HG02938 (cell line): ENCODE measurements at regions not wholly inside any gene's neighbourhood (a gene's known extent, or its start where the extent isn't known, plus 50 kb on each side); places are given as distances from the start of the nearest gene placed in this dataset.

Experiments used
- ATAC-seq: cut with Tn5 transposase; IDR thresholded peaks from one replicate; pipeline ENCODE4 v1.9.1; 2021; ENCODE audit warnings: mild to moderate bottlenecking, moderate library complexity; ENCODE audit not compliant: unreplicated experiment

GRCh38 chr5:173718469-173718868 lies 102.0 kb upstream of the BOD1 start:
- no peak for ATAC-seq

DNA sequence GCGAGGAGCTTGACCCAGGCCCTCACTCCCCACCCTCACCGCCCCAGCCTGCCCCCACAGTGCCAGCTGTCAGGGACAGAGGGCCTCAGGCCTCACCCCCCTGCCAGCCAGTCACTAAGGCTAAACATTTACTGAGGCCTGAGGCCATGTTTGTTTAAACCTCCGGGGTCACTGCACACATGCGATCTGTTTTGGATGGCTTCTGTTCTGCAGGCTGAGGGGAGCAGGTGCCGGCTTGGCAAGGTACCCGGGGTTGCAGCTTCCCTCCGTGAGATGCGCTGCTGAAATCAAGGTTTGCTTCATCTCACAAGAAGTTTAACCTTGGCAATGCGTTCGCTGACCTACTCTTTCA lies 103.3 kb upstream of the BOD1 start:
- no peak for ATAC-seq

GRCh38 chr5:173720286-173720952 lies 104.0 kb upstream of the BOD1 start:
- no peak for ATAC-seq

GRCh38 chr5:173720953-173721600 lies 104.6 kb upstream of the BOD1 start:
- no peak for ATAC-seq

DNA sequence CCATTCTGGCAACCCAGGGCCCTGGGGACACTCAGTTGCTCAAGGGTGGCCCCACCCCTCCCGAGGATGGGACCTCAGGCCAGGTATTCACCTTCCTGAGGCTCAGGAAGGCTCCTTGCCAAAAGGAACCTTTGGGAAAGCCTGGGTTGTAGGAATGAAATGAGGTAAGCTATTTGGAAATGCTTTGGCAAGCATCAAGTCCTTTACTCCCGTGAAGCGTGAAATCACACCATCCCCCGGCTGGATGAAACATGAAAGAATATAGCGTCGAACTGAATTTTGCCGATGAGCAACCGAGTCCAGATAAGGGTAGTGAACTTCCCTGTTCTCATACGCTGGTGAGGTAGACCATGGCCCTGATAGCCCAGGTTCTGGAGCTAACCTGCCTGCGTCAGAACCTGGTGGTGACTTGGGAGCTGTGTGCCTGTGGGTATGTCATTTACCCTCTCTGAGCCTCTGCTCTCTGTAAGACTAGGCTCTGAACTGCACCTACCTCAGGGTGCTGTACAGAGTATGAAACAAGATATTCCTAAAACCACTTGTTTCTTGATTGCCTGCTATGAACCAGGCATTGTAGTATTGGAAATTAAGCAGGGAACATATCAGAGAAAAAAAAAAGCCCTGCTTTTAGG lies 105.3 kb upstream of the BOD1 start:
- no peak for ATAC-seq

- ATAC-seq: no peak
Observed at GRCh38 chr5:173726846-173727557, 110.6 kb upstream of the BOD1 start.

GRCh38 chr5:173727839-173728778 lies 111.7 kb upstream of the BOD1 start:
- no peak for ATAC-seq

DNA sequence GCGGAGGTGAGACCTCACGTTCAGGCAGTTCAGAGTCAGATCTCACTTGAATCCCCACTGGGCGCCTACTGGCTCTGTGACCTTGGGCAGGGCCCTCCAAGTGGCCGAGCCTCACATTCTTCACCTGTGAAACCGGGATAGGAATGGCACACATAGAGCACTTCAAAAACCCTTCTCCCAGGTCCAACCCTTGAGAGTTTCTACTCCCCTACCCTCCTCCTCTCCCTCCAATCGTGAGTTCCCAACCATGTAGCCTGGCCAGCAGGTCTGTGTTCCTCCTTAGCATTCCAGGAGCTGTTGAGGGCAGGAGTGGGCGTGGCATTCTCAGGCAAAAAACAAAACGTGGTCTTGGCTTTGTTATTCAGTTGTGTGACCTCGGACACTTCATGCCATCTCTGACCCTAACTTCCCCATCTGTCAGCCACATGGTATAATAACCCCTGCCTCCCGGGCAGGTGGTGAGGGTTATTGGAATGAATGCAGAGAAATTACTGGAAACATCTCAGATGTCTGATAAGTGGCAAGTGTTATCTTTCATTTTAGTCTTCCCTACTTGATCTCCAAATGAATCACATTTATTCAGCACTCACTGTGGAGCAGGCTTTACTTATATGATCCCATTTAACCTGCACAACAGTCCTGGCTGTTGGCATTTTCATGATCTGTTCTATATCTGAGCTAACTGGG lies 112.8 kb upstream of the BOD1 start:
- no peak for ATAC-seq

GRCh38 chr5:173730632-173731298 lies 114.3 kb upstream of the BOD1 start:
- no peak for ATAC-seq

DNA sequence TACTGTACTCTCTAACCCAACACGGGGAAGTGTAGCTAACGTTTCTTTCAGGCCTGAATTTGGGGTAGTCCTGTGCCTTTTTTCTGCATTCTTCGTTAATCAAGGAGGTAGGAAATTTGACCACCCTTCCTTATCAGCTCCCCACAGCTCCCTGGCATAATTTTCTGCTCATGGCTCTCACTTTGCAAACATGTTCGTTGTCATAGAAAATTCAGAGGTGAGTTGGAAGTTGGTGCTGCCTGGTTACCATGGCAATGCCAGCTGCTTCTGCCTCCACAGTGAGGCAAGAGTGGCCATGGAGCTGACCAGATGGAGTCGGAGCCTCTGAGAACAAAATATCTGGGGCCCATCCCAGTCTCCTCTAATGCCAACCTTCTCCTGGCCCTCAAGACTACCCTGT lies 116.6 kb upstream of the BOD1 start:
- ATAC-seq: no peak

GRCh38 chr5:173733425-173733824 lies 117.0 kb upstream of the BOD1 start:
- no peak for ATAC-seq

GRCh38 chr5:173733831-173734501 lies 117.5 kb upstream of the BOD1 start:
- peak; percentile 41 for ATAC-seq

DNA sequence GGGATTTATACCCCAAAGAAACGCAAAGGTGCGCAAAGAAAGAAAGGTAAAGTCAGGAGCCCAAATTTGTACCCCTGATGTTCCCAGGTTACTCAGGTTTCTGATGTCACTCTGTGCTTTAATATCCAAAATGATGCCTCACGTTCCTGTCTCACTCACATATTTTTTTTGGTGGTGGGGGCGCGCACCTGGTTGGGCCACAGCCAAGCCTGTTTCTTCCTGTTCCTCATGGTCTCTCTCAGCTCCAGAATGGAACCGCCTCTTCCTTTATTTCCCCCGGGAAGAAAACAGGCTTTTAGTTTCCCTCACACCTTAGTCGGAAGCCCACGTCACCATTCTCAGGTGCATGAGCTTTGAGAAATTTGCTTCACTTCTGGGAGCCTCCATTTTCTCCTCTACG lies 118.3 kb upstream of the BOD1 start:
- no peak for ATAC-seq

DNA sequence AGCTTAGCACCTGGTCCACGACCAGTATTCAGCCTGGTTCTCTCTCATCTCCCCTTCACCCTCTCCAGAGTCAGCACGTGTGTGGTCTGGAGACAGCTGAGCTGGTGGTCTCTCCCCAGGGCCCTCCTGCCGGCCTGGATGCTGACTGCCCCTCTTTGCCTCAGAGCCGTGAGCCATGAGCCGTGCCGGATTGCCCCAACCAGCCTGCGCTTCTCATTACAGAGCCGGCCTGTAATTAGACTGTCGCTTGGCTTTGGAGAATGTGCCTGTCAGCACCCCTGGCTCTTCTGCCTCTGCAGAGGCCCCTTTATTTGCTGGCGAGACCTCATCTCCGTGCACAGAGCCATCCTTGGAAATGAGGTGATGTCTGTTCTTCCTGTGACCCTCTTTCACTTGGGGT lies 118.7 kb upstream of the BOD1 start:
- no peak for ATAC-seq

GRCh38 chr5:173735691-173736090 lies 119.2 kb upstream of the BOD1 start:
- no peak for ATAC-seq

- no peak for ATAC-seq
Observed at GRCh38 chr5:173736374-173736773, 119.9 kb upstream of the BOD1 start.

DNA sequence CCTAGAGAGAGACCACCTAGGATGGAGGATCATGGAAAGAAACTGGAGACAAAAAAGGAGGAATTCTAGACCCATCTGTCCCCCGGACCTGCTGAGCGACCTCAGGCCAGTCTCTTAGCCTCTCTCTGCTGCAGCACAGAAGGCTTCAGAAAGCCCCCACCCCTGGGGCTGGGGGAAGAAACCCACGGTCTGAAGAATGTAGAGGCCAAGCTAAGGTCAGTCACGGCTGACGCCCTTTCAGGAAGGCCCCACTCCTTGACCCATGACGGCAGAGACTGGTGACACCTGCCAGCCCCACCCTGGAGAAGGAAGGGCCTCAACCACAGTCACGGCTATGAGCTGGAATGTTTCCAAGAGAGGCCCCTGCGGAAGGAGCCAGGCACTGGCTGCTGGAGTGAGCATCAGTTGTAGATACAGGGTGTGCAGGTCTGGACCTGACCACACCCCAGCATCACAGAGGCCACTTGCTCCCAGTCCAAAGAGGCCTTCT lies 120.5 kb upstream of the BOD1 start:
- peak; percentile 78 for ATAC-seq

DNA sequence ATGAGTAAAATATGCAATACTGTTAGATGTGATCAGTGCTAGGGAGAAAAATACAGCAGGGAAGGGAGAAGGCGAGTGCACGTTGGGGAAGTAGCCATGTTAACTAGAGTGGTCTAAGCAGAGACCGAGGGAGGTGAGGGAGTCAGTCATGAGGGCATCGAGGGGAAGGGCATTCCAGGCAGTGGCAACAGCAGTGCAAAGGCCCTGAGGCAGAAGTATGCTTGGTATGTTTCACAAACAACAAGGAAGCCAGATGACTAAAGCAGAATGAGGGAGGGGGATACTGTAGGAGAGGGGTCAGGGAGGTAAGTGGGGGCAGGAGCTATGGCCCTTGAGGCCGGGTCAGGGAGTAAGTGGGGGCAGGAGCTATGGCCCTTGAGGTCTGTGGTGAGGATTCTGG lies 123.3 kb upstream of the BOD1 start:
- ATAC-seq: no peak

DNA sequence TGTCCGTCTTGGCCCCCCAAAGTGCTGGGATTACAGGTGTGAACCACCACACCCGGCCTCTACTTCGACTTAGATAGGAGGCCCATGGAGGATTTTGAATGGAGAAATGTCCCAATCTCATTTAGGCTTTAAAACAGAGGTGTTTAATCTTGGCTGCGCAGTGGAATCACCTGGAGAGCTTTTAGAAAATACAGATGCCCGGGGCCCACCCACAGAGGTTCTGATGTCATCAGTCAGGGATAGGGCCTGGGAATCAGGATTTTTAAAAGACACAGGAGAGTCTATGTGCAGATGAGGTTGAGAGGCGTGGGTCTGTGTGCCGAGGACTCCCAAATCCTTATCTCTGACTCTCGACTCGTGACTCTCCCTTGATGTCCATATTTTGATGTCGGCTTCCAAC lies 124.0 kb upstream of the BOD1 start:
- no peak for ATAC-seq
